ENCODE measurements at regions not wholly inside any gene's neighbourhood (a gene's known extent, or its start where the extent isn't known, plus 50 kb on each side); places are given as distances from the start of the nearest gene placed in this dataset.

DNA sequence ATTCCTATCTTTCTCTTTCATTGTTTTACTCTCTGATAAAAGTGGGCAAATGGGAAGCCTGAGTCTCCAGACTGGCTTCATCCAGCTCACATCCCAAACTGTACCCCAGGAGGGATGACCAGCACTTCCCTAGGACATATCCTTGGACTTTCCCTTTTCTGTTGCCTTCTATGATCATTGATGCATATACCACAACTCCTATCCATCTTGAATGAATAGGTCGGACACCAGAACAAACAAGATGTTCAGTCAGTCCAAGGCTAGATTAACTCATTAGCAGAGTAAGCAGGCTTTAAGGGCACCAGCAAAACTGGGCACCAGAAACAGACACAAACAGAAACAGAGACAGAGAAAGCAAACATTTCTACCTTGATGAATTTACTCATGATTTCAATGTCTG, 159.1 kb upstream of the RGMB start:
- no peak for DNase-seq (ENCODE audit: low spot score)

DNA sequence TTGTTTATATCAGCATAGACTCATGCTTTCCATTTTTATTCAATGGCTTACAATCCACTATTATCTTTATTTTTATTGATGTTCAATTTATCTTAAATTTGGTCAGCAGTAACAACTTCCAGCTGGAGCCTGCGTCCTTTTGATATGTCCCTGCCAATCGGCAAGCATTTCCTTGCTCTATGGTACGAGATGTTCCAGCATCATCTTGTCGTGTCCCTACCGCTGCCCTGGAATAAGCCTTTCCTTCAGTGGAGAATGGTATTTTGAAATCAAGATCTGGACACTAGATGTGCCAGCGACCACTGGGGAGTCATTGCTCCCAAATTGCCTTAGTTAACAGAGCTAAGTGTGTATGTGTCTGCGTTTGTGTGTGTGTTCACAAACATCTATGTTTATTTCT, 151.6 kb upstream of the RGMB start:
- no peak for DNase-seq (ENCODE audit: low spot score)

DNA sequence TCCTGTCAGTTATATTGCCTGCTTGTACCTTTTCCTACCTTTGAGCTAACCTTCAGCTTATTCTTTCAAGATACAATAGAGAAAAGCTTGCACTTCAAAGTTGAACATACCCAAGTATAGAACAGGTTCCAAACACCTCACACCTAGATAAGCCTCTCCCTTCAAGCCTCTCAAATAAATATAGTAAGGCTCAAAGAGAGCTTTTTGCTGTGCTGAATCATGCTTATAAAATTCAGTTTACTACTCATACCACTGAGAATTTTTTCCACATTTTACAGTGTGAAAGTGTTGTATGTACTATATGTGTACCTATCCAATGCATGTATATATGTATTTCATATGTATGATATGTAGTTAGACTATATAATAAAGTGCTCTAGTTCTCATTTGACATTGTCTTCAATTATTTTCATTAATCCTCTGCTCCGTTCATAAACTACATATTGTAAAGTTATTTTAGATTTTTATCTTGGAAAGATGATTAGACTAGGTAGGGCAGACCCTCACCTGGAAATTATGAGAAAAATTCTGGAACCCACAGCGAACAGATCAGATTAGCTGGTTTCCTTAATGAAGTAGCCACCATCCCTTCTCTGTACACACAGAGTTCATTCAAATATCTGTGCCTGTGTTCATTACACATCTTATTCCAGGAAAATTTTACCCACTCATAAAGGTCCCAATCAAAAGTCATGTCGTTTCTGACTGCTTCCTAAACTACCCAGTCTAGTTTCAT, 149.2 kb upstream of the RGMB start:
- DNase-seq (ENCODE audit: low spot score): no peak

DNA sequence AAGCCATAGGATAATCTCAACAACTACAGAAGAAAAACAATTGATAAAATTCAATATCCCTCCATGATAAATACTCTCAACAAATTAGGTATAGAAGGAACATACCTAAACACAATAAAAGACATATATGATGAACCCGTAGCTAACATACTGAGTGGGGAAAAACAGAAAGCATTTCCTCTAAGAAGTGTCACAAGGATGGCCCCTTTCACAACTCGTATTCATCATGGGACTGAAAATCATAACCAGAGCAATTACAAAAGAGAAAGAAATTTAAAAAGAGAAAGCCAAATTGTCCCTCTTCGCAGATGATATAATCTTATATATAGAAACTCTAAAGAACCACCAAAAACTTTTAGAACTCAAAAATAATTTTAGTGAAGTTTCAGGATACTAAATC, 146.3 kb upstream of the RGMB start:
- DNase-seq (ENCODE audit: low spot score): no peak

DNA sequence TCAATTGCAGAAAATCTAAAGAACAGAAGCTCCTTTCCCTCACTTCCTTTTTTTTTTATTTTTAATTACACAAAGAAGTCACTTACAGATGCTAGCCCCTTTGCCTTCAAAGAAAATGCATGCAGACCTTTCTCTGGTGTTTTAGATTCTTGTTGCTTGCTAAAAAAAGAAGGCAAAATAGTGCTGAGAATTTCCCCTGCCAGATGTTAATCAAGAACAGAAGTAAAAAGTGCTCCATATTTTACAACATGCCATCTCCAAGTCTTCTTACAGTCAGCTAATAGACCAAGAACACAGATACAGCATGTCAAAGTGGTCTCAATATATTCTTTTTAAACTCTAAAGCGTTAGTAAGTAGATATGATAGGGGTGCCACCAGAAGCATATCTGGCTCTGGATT, 142.8 kb upstream of the RGMB start:
- DNase-seq (ENCODE audit: low spot score): no peak

DNA sequence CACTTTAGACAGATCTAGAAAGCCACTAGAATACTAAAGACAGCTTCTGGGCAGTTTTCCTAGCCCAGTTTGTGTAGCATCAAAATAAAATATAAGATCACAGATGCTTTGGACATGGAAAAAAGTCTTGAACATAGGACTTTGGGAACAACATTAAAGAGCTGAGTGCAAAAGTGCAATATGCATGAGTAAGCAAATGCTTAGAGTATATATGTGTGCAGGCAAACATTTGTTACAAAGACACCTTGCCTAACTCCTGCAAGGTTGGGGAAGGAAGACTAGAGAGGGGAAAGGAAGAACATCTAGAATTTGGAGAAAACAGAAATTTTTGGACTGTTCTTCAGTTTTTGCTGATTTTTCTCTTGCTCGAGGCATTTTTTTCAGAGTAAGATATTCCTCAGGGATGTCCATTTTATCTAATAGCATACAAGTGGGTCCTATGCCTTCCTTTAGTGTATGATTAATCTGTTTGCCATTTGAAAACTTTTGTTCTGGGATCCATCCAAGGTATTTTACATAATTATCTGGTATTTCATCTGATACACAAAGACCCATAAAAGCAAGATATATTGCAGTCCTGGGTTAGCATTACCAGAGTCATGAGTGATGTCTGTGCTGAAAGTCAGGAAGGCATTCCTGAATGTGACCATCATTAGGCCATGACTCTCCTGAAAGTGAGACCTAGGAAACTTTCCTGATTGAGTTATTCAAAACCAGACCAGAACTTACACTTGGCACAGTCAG, 142.0 kb upstream of the RGMB start:
- no peak for DNase-seq (ENCODE audit: low spot score)

DNA sequence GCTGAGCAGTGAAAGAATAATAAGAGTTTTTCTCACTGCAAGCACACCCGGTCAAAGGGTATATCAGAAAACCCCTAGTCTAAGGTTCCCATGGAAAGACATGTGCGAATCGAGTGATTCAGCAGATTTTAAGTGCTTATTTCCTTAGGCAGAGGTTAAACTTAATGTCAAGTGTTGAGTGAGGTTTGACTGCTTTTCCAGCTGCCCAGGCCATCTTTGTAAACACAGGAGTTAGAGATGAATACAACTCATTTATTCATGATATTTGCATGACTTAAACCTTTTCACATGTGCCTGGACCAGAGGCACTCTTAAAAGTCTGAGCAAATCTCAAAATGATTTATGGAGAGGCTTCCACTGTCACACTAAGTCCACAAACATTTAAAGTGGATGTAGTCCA, 137.8 kb upstream of the RGMB start:
- no peak for DNase-seq (ENCODE audit: low spot score)

DNA sequence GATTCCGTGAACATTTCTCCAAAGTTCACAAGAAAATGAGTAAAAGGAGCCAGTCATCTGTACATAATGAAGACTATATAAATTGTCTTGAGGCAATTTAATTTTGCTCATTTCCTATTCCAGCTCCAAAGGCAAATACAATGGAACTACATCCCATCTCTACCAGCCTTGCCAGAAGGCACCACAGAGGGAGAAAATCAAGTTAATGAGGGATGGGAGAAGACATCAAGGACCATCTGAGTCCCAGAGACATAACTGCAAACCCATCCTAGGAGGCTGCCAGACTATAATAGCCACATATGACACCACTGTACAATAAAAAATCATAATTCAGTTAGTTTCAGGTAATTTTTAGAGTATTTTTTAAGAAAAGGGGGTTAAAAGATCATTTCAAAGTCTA, 136.3 kb upstream of the RGMB start:
- no peak for DNase-seq (ENCODE audit: low spot score)

DNA sequence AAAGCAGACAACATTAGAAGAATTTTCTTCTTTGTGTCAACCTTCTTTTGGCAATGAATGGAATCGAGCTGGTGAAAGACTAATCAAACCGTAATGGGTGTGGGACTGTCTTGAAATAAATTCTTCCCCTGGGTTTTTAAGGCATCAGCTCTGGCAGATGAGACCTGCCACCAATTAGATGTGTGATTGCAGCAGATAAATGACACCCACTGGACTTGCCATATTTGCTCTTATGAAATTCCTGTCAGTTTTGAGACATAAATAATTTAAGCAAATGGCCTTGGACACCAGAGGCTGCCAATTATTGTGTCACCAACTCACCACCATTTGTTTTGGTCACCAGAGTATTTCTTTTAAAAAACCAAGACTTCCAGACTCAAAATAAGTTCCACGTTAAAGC, 135.9 kb upstream of the RGMB start:
- no peak for DNase-seq (ENCODE audit: low spot score)

DNA sequence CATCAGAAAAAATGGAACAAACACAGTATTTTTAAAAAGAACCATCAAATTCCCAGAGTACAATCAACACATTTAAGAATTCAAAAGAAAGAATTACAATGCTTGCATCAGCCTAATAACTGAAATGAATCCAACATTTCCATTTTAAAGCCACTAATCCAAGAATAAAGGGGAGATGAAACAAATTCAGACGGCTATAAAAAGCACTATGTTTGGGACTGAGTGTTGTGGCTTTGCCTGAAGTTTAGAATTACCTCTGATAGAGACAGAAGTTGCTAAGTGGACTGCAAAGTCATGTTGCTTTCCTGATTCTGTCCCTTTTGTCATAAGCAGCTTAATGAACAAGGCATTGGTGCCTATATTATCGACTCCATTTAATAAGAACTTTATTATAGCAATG, 135.4 kb upstream of the RGMB start:
- no peak for DNase-seq (ENCODE audit: low spot score)

DNA sequence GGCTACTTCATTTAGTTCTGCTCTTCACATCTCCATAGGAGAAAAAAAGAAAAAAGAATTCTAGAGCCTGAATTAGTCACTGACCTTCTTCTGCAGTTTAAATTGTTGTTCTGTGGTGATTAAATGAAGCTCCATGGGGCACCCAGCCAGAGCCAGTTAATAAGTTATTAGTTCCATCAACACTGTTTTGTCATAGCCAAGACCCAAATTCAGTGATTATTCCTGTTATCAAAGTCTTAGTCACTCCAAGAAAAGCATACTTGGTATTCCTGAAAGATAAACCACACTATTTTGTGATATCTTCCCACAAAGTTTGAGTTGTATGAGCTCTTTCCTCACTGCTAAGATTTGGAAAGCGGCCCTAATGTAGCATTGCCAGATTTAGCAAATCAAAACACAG, 134.8 kb upstream of the RGMB start:
- DNase-seq (ENCODE audit: low spot score): no peak

DNA sequence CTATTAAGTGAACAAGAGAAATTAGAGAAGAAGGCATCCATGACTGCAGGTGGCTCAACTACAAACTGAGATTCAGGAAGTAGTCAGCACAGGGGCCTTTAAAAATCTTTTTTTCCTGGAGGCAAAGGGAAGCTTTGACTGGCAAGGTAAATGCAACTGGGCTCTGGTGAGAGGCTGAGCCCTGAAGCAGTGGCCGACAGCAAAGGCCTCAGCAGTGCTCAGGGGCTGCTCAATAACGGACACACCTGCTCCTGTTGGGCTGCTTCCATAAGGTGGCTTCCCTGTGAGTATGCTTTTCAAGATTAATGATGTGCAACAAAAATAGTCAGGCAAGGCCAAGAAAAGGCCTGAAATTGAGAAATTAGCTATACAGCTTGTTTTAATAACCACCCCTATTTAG, 134.2 kb upstream of the RGMB start:
- DNase-seq (ENCODE audit: low spot score): no peak

DNA sequence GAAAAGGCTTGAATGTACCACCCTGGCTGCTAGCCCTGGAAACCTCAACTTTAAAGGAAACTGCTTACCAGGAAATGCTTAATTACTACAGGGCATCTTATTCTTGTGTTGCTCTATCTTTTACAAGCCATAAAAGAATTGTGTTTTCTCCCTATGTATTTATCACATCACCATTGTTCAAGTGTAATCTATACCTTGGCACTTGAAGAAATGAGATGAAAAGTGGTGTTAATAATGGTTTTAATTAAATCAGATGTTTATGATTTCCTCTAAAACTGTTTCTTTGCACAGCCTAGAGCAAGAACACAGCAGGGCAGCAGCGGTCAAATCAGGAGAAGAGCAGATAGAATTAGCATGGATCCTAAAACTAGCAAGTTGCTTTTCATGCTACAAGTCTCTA, 131.8 kb upstream of the RGMB start:
- no peak for DNase-seq (ENCODE audit: low spot score)

DNA sequence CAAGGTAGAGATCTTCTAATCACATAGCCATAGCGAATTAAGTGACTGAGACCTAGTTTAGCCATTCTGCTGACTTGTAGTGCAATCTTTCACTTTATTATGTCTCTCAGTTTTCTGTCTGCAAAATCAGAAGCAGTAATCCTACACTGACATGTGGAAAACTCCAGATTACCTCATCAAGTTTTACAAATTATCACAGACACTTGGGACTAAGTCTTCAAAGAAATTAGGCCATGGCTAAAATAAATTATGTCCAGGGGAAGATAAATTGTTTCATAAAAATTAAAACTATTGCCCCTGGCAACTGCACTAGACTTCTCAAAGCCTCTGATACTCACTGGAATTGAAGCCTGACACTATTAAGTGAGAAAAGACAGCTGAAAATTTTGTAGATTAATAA, 129.9 kb upstream of the RGMB start:
- no peak for DNase-seq (ENCODE audit: low spot score)

DNA sequence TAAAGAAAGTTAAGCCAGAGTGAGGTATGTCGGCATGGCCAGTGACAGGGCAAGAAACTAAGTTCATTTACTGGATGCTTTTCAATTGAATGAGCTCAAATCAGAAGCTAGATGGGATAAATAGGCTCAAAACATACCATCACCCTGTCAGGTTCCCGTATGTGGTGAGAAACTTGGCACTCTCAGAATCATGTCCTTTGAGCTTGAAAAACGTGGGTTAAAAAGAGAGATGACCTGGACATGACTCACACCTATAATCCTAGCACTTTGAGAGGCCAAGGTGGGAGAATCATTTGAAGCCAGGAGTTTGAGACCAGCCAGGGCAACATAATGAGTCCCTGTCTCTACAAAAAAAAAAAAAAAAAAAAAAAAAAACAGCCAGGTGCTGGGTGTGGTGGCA, 121.7 kb upstream of the RGMB start:
- no peak for DNase-seq (ENCODE audit: low spot score)

DNA sequence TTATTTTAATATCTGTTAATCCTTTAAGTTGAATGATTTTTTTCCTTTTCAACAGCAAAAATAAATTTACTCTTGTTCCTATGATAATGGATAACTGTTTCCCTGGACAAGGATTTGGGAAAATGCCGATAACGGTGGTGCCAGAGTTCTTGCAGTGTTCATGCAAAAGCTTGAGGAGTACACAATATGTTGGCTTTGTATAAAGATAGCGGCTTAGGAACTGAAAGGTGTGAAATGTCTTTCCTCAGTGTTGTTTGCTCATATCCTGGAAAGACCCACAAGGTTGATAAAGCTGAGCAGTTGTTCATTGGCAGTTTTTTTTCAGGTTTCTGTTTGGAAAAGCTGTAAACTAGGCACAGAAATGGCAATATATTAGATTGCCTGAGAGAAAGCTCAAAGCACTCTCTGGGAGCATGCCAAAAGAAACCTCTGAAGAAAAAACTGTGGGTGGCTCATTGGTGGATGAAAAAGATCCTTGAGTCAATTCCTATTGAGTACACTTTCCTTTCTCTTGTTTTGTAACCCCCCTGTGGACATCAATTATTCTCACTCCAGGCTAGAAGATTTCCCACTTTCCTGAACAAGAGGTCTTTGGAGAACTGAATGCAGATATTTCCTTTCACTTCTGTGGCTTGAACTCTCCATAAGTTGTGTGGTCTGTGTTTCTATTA, 117.2 kb upstream of the RGMB start:
- no peak for DNase-seq (ENCODE audit: low spot score)

DNA sequence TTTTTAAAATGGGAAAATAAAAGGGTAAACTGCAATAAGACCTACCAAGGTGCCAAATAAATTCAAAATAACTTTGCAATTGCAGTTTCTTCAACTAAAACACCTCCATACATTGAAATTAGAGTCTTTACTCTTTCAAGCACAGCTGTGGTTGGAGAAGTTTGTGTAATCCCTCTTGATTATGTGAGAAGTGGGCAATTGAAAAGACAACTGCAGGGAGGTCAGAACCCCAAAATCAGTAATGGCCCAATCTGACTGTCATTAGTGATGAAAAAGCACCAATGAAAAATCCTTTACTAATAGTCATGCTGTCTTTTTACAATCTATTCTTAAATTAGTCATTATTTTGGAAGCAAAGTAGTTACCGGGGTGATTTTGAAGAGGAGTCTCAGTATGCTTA, 116.7 kb upstream of the RGMB start:
- DNase-seq (ENCODE audit: low spot score): no peak

DNA sequence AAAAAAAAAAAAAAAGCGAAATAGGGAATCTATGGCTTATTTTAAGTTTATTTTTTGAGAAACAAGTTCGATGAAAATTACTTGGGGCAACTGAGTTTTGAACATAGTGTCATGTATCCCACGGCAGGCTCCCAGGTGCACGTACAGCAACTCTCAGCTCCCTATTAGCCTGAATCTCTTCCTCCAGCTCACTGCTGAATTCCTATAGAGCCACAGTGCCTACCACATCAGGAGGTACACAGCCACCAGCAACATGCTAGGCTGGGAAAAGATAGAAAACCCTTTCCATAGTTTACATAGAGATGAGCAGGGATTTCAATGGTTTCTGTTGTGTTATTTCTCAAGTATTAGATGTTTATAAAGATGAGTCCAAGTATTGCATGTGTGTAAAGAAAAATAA, 115.9 kb upstream of the RGMB start:
- DNase-seq (ENCODE audit: low spot score): no peak

DNA sequence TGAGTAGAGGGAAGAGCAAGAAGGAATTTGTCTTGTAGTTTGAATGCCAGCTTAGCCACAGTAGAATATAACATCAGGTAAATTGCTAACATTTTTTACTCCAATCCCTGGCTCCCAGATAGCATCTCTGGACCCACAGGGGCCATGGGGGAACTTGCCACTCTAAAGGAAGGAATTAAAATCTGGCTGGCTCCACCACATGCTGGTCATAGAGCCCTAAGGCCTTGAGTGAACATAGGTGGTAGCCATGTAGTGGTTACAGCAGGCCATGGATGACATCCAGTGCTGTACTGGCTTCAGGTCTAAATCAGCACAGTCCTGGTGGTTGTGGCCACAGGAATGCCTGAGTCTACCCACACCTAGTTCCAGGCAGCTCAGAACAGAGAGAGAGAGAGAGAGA, 109.9 kb upstream of the RGMB start:
- DNase-seq (ENCODE audit: low spot score): no peak

DNA sequence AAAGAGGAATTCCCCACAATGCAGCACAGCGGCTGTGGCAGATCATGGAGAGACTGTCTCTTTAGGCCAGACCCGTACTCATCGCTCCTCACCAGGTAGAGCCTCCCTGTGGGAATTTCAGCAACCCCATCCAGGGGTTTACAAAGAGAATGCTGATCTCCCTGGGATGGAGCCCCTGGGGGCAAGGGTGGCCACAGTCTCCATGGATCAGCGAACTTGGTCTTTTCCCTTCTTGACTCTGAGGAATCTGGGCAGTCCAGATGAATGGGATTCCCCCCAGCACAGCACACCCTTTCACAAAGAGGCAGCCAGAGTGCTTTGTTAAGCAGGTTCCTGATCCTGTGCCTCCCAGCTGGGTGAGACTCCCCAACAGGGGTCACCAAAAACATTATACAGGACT, 108.7 kb upstream of the RGMB start:
- DNase-seq (ENCODE audit: low spot score): no peak

DNA sequence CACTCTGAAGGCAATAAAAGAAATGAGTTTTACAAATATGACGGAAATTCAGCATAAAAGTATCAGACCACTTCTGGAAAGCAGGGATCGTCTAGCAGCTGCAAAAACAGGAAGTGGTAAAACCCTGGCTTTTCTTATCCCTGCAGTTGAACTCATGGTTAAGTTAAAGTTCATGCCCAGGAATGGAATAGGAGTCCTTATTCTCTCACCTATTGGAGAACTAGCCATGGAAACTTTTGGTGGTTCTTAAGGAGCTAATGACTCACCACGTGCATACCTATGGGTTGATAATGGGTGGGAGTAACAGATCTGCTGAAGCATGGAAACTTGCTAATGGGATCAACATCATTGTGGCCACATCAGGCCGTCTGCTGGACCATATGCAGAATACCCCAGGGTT, 93.5 kb upstream of the RGMB start:
- DNase-seq (ENCODE audit: low spot score): no peak

DNA sequence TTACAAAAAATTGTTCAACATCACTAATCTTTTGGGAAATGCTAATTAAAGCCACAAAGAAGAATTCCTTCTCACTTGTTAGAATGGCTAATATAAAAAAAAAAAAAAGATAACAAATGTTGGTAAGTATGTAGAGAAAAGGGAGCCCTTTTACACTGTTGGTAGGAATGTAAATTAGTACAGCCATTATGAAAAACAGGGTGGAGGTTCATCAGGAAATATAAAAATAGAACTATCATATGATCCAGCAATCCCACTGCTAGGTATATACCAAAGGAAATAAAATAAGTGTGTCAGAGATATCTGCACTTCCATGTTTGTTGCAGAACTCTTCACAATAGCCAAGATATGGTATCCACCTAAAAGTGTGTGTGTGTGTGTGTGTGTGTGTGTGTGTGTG, 83.5 kb upstream of the RGMB start:
- no peak for DNase-seq (ENCODE audit: low spot score)

DNA sequence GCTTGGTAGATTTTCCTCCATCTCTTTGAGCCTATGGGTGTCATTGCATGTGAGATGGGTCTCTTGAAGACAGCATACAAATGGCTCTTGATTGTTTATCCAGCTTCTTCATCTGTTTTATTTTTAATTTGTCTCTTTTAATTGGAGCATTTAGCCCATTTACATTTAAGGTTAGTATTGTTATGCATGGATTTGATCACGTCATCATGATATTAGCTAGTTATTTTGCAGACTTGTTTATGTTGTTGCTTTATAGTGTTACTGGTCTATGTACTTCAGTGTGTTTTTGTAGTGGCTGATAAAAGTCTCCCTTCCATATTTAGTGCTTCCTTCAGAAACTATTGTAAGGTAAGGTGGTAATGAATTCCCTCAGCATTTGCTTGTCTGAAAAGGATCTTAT, 78.6 kb upstream of the RGMB start:
- no peak for DNase-seq (ENCODE audit: low spot score)

DNA sequence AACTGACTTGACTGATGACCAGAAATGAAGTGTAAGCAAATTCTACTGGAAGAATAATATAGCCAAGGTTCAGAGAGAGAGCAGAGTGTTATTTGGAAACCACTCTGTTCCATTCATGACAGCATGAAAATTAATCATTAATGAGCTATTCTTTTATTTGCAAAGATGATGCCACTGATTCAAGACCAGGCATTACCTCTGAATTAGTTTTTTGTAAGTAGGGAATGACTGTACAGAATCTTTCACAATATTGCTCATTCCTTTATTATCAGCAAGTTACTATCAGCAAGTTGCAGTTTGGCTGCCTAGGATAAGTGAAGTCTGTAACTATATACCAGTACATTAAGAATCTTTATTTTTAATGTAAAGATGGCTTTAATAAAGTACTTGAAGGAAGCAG, 75.1 kb upstream of the RGMB start:
- DNase-seq (ENCODE audit: low spot score): no peak

All from CD4-positive, alpha-beta T cell treated with Interleukin-6 at 100 ng/mL for 8 hours (primary cell).